Choroid plexus epithelial cell (primary cell): ENCODE measurements at regions not wholly inside any gene's neighbourhood (a gene's known extent, or its start where the extent isn't known, plus 50 kb on each side); places are given as distances from the start of the nearest gene placed in this dataset.
A peak's percentile ranks its signal among the peaks of the same experiment; 100 is the strongest.

Experiments used
- DNase-seq: peaks from one replicate; pipeline ENCODE4 v3.0.0-alpha.2; 2010; ENCODE audit warnings: low read depth
- H3K4me3 ChIP-seq: 2 replicates; pipeline ENCODE4 v1.5.1; 2011; ENCODE audit warnings: low read depth, mild to moderate bottlenecking, control low read depth, low read length, moderate library complexity
- TF ChIP-seq, protein P1 (sequence below): conservative IDR thresholded peaks from 2 replicates; pipeline ENCODE4 v1.5.1; 2011; ENCODE audit warnings: low read depth, mild to moderate bottlenecking, control low read depth, inconsistent platforms, low read length, moderate library complexity

DNA sequence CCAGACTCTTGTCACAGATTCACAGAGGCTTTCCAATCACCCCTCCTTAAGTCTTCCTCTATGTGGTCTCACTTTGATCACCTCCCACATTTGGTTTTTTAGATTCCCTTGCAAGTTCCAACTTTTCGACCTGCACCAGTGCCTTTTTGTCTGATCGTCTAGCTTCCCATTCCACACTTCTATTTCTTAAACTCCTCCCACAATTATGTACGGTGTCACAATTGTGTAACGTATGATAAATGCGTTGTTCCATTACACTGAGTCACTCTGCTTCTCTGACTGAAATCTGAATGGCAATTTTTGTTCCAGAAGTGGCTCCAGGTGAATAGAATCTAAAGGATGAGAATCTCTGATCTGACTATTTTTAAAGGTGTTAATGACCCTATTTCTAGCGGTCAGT is 320.1 kb downstream of the LMX1A start:
- H3K4me3 ChIP-seq: no peak overlapping the region
- DNase-seq: no peak
- TF ChIP-seq, protein P1, sequence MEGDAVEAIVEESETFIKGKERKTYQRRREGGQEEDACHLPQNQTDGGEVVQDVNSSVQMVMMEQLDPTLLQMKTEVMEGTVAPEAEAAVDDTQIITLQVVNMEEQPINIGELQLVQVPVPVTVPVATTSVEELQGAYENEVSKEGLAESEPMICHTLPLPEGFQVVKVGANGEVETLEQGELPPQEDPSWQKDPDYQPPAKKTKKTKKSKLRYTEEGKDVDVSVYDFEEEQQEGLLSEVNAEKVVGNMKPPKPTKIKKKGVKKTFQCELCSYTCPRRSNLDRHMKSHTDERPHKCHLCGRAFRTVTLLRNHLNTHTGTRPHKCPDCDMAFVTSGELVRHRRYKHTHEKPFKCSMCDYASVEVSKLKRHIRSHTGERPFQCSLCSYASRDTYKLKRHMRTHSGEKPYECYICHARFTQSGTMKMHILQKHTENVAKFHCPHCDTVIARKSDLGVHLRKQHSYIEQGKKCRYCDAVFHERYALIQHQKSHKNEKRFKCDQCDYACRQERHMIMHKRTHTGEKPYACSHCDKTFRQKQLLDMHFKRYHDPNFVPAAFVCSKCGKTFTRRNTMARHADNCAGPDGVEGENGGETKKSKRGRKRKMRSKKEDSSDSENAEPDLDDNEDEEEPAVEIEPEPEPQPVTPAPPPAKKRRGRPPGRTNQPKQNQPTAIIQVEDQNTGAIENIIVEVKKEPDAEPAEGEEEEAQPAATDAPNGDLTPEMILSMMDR: no peak

DNA sequence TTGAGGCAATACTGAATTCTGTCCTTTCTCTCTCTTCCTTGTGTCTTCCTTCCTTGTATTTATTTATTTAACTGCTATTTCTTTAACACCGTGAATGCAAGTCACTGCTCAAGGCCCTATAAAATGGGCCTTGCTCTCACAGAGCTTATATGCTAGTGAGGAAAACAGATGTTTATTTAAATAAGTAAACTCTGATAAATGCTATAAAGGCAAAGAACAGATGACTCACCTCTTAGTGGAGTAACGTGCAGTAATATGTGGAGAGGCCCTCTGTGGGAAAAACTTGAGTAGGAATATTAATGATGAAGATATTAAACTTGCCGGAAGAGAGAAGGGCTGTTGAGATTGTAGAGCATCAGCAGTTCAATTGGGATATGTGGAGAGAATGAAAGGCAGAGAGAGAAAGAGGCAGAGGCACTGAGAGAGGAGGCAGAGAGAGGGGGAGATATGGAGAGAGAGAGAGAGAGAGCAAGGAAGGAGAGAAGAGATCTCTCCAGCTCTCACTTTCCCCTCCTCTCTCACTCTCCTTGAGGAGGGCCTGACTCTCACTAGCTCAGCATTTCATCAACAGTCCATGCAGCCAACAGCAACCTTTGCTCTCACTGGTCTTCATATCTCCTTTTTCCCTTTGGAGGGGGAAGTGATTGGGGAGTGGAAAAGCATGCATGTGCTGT is 322.2 kb downstream of the LMX1A start:
- TF ChIP-seq, protein P1: no peak
- no peak overlapping the region for H3K4me3 ChIP-seq
- DNase-seq: peak; percentile 20

DNA sequence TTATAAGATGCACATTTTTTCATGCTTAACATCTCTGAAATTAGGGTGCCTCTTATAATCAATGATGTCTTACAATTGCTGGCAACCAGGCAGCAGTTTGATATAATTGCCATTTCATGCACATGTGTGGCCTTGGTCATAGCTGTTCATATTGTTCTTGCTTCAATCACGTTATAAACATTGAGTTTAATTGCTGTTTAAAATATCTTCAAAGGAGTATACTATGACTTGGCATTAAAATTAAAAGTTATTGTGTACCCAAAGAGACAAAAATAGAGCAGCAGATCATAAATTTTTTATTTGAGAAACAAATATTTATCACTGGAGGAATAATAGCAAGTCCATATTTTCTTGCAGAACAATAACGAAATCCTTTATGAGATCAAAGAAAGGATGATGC is 325.5 kb downstream of the LMX1A start:
- no peak for DNase-seq
- no peak overlapping the region for H3K4me3 ChIP-seq
- TF ChIP-seq, protein P1: no peak

DNA sequence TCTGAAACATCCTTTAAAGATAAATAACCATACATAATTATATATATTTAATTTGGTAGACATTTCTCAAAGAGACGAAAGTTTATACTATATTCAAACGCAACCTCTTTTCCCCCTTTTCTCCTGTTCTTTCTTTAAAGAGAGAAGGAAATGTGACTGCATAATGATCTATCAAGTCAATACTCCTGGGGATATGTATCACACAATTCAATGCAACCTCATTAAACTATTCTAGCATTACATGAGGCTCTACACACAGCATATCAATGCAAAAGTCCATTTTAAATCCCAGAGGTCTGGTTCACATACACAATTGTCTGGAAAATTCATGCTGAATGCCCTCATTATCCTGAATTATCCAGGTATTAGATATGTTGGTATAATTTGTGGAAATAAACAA is 330.7 kb downstream of the LMX1A start:
- no peak overlapping the region for H3K4me3 ChIP-seq
- no peak for DNase-seq
- TF ChIP-seq, protein P1: no peak

DNA sequence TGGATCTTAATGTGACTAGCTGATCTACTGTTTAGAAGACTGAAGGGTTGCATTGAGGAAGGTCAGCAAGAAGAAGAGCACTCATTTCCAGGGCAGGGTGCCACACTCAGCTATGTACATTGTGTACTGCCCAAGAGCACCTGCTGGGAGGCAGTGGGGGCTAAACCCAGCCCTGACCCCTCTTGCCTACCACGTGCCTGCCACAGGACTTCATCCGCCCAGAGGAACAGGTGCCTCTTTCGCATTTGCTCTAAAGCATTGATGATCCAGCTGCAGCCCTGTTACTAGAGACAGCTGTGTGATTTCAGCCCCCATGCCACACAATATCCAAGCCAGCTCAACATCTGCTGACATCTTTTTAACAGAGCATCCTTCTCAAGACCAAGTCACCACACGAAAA is 341.8 kb downstream of the LMX1A start:
- no peak overlapping the region for H3K4me3 ChIP-seq
- no peak for DNase-seq
- TF ChIP-seq, protein P1: no peak

DNA sequence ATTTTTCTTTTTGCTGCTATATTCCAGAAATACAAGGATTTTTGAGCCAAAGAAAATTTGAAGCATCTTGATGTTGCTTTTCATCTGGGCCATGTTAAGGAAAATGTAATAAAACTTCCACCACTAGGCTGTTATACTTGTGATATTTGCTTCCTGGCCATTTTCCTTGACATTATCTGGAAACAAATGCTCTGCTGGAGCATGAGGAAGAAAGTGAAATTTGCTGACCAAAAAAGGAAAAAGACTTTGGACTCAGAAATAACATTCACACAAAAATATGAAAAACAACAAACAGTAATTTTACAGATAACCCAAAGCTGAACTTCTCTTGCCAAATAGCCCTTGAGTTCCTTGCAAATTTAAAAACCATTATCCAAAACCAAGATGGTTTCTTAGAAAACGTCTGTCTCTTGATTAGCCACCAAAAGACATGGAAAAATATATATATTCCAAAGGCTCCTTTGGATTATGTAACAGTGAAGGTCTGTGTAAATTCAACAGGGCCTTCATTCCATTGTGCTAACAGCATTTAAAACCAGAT is 344.5 kb downstream of the LMX1A start:
- DNase-seq: no peak
- no peak overlapping the region for H3K4me3 ChIP-seq
- TF ChIP-seq, protein P1: no peak

DNA sequence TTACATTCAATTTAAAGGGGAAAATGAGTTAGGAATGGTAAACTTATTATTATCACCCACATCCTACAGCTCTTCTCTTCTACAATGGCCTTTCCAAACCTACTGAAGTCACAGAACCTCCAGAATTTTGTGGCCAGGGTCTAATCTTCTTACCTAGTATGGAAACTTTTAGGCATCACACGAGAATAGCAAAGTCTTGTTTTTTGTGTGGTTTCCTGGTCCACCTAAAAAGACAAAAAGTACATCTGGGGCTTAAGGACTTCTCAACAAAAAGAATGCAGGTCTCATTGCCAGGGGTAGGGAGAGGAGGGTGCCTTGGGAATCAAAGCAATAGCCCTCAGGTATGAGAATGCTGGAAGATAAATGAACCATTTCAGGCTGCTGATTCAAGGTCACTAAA is 345.3 kb downstream of the LMX1A start:
- TF ChIP-seq, protein P1: no peak
- H3K4me3 ChIP-seq: no peak overlapping the region
- no peak for DNase-seq
